GM19238 (cell line): ENCODE measurements at regions not wholly inside any gene's neighbourhood (a gene's known extent, or its start where the extent isn't known, plus 50 kb on each side); places are given as distances from the start of the nearest gene placed in this dataset.
"Not testable (repeated sequence)": the region's sequence is repeated elsewhere in the genome, so short reads cannot be mapped to it uniquely, and the experiment has no call there.

Experiments used
- DNase-seq: peaks from one replicate; pipeline ENCODE4 v3.0.0; 2011; ENCODE audit warnings: low spot score; ENCODE audit not compliant: insufficient read length

GRCh38 chr2:180554330-180554729 lies 426.1 kb upstream of the UBE2E3 start:
- DNase-seq: no peak

DNA sequence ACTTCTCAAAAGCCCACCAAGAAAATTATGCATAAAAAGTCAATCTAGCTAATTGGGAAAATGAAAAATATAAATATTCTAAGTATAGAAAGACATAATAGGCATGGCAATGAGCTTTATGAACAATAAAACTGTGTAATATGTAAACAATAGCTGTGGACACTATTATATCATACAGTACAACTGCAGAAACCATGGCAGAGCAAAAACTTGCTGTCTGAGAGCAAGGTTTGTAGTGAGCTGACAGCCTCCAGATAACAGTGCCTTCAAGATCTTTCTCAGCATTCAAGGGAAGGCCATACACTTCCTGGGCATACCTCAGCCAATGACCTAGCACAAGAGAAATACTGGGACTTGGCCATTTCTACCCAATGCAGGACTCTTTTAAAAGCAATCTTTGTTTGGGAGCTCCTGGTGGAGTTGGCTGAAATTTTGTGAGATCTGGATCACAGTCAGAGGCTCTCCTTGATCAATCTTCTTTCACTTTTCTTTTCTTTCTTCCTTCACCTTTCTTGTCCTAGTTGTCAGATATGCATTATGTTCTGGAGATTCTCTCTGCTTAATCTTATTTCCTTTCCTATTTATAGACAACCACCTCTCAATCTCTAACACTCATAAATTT lies 427.2 kb upstream of the UBE2E3 start:
- DNase-seq: no peak

GRCh38 chr2:180542511-180542910 lies 437.9 kb upstream of the UBE2E3 start:
- DNase-seq: no peak

DNA sequence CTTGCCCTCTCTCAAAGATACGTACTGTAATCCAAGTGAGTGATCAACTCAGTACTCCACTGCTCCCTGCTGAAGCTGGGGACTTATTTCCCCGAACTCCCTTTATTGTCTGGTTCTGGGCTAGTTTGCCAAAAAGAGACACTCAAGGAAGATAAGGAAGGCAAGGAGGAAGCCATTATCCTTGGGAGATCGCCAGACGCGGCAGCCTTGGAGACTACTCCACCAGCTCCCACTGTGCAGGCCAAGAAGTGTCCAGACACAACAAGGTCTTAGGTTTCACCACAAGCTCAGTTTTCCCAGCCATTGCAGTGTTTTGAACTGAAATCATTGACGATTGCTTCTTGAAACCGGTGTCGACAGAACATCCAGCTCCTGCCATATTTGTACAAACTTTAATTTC lies 439.6 kb upstream of the UBE2E3 start:
- no peak for DNase-seq

DNA sequence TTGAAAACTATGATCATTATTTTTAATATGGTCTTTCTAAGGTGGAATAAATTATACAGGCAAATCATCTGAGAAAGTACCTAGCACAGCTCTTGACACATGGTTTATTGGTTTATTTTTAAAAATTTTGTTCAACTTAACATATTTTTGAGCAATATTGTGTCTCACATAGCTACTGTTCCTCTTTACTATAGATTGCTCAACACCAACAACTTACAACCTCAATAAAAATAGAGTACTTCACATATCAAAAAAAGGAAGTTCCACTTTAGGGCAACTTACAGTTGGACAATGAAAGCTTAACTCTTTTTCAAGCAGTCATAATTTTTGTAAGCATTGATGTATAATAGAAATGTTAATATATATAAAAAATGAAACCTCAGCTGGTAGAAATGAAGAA lies 440.9 kb upstream of the UBE2E3 start:
- DNase-seq: no peak

DNA sequence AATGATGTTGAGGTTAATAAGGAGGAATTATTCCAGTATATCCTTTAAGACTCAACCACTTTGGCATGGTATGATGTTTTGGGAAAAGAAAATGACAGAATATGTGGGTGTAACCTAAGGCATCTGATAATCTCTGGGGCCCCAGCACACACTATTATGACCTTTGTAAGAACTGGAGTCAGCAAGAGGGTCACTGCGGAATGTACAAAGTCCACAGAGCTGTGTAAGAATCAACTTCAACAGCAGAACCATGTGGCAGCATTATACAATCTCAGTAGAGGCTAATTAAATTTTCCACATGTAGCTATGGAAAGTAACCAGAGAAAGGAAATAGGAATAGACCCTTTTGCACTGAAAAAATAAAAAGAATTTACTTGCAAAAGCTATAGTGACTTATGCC lies 445.1 kb upstream of the UBE2E3 start:
- no peak for DNase-seq

DNA sequence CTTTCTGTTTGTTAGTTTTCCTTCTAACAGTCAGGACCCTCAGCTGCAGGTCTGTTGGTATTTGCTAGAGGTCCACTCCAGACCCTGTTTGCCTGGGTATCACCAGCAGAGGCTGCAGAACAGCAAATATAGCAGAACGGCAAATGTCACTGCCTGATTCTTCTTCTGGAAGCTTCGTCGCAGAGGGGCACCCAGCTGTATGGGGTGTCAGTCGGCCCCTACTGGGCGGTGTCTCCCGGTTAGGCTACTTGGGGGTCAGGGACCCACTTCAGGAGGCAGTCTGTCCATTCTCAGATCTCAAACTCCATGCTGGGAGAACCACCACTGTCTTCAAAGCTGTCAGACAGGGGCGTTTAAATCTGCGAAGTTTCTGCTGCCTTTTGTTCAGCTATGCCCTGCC lies 448.6 kb upstream of the UBE2E3 start:
- DNase-seq: not testable (repeated sequence)

- no peak for DNase-seq
These were observed 455.9 kb upstream of the UBE2E3 start for GRCh38 chr2:180524499-180524898.

- DNase-seq: no peak
These were observed 456.6 kb upstream of the UBE2E3 start for GRCh38 chr2:180523621-180524340.

DNA sequence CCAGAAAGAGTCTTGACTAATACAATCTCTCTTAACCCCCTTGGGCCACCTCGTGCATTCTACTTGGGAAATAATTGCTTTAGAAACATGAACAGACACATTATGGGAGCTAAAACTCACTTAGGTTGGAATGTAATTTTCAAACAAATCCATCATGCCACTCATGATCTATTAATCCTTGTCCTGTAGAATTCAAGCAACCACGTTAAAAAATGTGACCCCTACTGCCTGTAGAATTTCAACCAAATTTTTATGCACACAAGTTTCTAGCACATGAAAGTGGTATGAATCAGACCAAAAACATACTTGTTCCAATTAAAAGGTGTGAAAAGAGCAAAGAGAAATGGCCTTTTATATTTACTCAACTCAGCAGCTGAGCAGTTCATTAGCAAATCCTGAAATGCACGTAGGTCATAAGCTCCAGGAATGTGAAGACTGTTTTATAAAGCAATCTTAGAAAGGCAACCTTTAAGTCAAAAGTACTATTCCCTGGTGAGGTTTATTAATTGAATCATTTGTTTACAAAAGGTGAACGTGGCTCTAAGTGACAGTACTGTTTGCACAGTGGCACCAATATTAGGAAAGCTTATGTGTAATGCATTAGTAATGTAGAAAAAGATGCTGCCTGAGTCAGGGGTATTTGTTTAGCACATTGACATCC lies 459.4 kb upstream of the UBE2E3 start:
- DNase-seq: no peak

GRCh38 chr2:180520206-180520605 lies 460.2 kb upstream of the UBE2E3 start:
- no peak for DNase-seq

GRCh38 chr2:180519276-180519675 lies 461.1 kb upstream of the UBE2E3 start:
- DNase-seq: no peak

- DNase-seq: no peak
These were observed 464.2 kb upstream of the UBE2E3 start for GRCh38 chr2:180516232-180516631.

GRCh38 chr2:180513389-180513788 lies 467.0 kb upstream of the UBE2E3 start:
- DNase-seq: no peak

- DNase-seq: no peak
These were observed 471.9 kb upstream of the UBE2E3 start for GRCh38 chr2:180508458-180508857.

DNA sequence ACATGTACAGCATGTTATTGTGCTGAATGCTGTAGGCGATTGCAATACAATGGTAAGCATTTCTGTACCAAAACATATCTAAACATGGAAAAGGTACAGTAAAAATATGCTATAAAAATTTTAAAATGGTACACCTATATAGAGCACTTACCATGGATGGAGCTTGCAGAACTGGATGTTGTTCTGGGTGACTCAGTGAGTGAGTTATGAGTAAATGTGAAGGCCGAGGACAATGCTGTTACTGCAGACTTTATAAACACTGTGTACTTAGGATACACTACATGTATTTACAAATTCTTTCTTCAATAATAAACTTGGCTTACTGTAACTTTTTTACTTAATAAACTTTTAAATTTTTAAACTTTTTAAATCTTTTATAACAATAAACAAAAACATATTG lies 473.4 kb upstream of the UBE2E3 start:
- DNase-seq: no peak

DNA sequence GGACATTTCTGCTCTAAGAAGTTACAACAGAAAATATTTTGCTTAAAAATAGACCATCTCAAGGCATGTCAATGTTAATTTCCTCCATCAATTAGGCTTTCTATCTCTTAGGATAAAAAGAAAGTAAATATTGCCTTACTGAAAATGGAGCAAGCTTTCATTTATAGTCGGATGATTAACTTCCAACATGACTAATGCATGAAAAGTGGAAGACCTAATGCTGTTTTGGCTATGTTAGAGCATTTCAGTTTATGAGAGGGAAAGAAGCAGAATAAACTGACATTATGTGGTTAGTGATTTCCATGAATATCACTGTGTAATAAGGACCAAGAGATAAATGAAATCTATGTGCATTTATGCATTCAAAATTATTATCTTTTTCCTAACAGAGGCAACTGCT lies 475.2 kb upstream of the UBE2E3 start:
- no peak for DNase-seq

DNA sequence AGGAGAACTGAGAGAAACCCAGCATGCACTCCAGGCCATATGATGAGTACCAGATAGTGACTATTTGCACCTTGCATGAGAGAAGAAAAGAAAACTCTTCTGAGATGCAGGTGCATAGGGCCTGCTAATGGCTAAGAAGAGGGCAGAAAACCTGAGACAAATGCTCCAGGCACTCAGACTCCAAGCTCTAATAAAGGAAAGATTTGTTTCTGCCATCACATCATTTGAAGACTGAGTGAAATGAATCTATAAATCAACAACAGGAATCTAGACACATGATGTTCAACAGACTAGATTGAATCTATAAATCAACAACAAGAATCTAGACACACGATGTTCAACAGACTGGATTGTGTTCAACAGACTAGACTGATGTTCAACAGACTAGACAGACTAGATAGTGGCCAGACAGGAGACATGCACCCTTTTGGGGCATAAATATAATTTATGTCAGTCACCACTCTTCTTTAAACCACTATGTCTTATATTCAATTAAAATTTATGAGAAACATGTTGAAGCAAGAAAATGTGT lies 482.7 kb upstream of the UBE2E3 start:
- no peak for DNase-seq

DNA sequence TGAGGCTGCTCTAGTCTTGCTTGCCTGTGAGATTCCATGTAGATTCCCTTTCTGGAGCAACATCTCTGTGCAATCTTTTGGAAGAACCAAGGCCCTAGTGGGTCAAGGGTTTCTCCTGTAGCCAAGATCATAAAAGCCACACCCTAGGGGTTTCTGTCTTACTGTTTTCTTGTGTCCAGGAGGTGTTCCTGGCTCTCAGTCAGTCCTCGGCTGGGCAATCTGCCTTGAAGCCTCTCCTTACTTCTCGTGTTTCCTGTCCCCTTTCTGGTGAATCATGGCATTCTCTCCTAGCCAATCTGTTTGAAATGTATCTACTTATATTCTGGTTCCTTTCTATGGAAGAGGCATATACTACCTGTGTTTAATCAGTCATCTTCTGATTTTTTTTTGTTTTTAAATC lies 484.8 kb upstream of the UBE2E3 start:
- no peak for DNase-seq

DNA sequence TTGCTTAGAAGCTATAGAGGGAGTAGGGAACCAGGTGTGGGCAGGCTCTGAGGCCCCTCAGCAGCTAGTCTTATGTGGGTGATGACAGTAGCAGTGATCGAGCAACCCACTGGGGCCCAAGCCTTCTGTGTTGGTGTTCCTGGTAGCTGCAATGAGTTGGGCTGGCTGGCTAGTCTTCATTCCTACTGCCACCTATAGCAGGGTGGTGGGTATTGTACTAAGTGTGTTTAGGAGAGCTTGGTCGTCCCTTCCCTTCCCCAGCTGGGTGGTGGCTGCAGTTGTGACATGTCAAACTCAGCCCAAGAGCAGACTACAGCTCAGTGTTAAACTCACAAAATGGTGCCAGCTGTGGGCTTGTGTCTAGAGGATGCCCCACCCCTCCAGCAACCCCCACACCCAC lies 486.1 kb upstream of the UBE2E3 start:
- no peak for DNase-seq

DNA sequence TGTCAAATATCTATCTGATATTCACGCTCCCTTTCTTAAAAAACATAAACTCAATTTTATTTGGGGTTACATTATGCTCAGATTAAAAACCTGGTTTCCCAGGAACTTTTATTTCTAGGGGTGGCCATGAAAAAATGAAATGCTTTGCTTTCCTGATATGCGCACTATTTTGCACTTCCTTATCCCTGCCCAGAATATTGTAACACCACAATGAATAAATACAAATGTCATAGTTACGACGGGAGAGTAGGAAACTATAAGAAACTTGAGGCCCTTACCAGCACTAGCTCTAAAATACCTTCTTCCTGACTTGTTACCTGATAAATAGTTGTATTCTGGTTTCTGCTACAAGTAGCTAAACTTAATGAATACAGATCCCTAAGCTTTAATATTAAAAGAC lies 475.6 kb upstream of the CWC22 start:
- no peak for DNase-seq

DNA sequence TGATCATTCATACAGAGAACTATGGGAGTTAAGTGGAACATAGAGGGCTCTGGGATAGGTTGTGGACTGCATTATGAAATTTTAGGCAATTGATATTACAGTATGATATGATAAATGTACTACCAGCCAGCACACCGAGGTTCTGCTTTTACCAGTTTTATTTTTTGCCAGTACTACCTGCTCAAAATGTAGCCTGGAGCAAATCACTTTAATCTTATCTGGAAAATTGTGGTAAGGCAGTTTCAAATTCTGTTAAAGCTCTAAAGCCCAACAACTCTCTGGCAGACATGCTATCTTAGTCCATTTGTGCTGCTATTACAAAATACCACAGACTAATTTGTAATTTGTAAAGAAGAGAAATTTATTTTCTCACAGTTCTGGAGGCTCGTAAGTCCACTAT lies 474.9 kb upstream of the CWC22 start:
- no peak for DNase-seq

DNA sequence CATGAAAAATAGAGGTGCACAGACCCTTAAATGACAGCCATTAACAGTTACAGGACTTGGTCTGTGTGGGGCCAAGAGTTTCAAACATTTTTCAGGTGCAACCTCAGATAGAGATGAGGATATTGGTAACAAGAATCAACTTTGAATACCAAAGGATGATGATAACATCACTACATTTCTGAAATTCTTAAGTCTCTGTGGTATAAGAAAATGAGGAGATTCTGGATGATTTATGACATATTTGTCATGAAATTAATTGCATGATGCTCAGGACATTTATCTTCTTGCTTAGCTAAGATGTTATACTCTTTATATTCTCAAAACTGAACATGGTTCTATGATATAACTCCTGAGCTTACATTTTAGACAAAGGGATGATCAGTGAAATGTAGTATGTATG lies 471.8 kb upstream of the CWC22 start:
- no peak for DNase-seq
